Brain pericyte (primary cell): ENCODE measurements at regions not wholly inside any gene's neighbourhood (a gene's known extent, or its start where the extent isn't known, plus 50 kb on each side); places are given as distances from the start of the nearest gene placed in this dataset.
"Not testable (repeated sequence)": the region's sequence is repeated elsewhere in the genome, so short reads cannot be mapped to it uniquely, and the experiment has no call there.

ENCODE experiments used
- DNase-seq: peaks from one replicate; pipeline ENCODE4 v3.0.0-alpha.2; 2012; ENCODE audit warnings: low read depth, low spot score

- no peak for DNase-seq
These were observed 630.0 kb upstream of the LMO3 start for GRCh38 chr12:17235996-17236395.

GRCh38 chr12:17215759-17216570, 610.0 kb upstream of the LMO3 start:
- no peak for DNase-seq

GRCh38 chr12:17214929-17215328, 609.0 kb upstream of the LMO3 start:
- DNase-seq: no peak

- no peak for DNase-seq
These were observed 600.6 kb upstream of the LMO3 start for GRCh38 chr12:17206553-17206952.

GRCh38 chr12:17204289-17205054, 598.5 kb upstream of the LMO3 start:
- no peak for DNase-seq

- no peak for DNase-seq
These were observed 597.5 kb upstream of the LMO3 start for GRCh38 chr12:17203497-17203896.

GRCh38 chr12:17197971-17198370, 592.0 kb upstream of the LMO3 start:
- DNase-seq: no peak

GRCh38 chr12:17192721-17193120, 586.8 kb upstream of the LMO3 start:
- DNase-seq: no peak

GRCh38 chr12:17169726-17170471, 563.9 kb upstream of the LMO3 start:
- DNase-seq: no peak

GRCh38 chr12:17159506-17160300, 553.7 kb upstream of the LMO3 start:
- no peak for DNase-seq

- no peak for DNase-seq
These were observed 552.2 kb upstream of the LMO3 start for GRCh38 chr12:17158201-17158600.

- no peak for DNase-seq
These were observed 546.0 kb upstream of the LMO3 start for GRCh38 chr12:17151917-17152316.

- DNase-seq: no peak
These were observed 542.7 kb upstream of the LMO3 start for GRCh38 chr12:17148706-17149105.

- no peak for DNase-seq
These were observed 536.9 kb upstream of the LMO3 start for GRCh38 chr12:17142856-17143255.

- DNase-seq: no peak
These were observed 534.0 kb upstream of the LMO3 start for GRCh38 chr12:17139931-17140330.

- no peak for DNase-seq
These were observed 531.4 kb upstream of the LMO3 start for GRCh38 chr12:17137396-17137795.

GRCh38 chr12:17134315-17134714, 528.4 kb upstream of the LMO3 start:
- DNase-seq: no peak

- DNase-seq: no peak
These were observed 526.4 kb upstream of the LMO3 start for GRCh38 chr12:17132336-17132735.

- not testable (repeated sequence) for DNase-seq
These were observed 510.6 kb upstream of the LMO3 start for GRCh38 chr12:17116538-17116937.

GRCh38 chr12:17110316-17110715, 504.4 kb upstream of the LMO3 start:
- no peak for DNase-seq

GRCh38 chr12:17108877-17109541, 503.0 kb upstream of the LMO3 start:
- no peak for DNase-seq
